H7 (cell line): ENCODE measurements at regions not wholly inside any gene's neighbourhood (a gene's known extent, or its start where the extent isn't known, plus 50 kb on each side); places are given as distances from the start of the nearest gene placed in this dataset.

Source experiments
- DNase-seq: peaks from one replicate; pipeline ENCODE4 v3.0.0; 2012
- H3K27me3 ChIP-seq: 2 replicates; pipeline ENCODE4 v1.6.0; 2011; ENCODE audit warnings: mild to moderate bottlenecking, low read length; ENCODE audit not compliant: control insufficient read depth, insufficient read depth
- H3K36me3 ChIP-seq: replicated peaks from 2 replicates; pipeline ENCODE4 v1.5.1; 2011; ENCODE audit warnings: low read length; ENCODE audit not compliant: control insufficient read depth, insufficient read depth
- H3K4me3 ChIP-seq: 2 replicates; pipeline ENCODE4 v1.5.1; 2011; ENCODE audit warnings: low read depth, mild to moderate bottlenecking, control low read depth, low read length, moderate library complexity; ENCODE audit not compliant: insufficient read depth

DNA sequence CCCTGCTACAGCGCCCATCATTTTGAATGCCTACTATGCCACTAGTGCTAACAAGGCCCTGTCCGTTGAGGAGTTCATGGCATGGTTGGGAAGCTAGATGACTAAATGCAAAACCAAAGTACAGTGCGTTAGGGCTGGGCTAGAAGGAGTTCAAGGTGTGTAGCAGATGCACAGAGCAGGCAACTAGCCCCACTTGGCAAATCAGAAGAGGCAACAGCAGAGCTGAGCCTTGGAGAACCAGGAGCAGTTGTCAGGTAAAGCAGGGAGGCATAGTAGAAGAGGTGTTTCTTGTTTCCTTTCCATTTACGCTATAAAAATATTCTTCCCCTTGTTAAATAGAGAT, 146.6 kb upstream of the CPEB2 start:
- DNase-seq, result no peak
- no peaks in the 10 kb centered on the region for H3K36me3 ChIP-seq
- H3K4me3 ChIP-seq, result no peak overlapping the region
- 0 out of 2 replicates have a peak, but pooled peaks cover 1% of the 10 kb centered on the region for H3K27me3 ChIP-seq

DNA sequence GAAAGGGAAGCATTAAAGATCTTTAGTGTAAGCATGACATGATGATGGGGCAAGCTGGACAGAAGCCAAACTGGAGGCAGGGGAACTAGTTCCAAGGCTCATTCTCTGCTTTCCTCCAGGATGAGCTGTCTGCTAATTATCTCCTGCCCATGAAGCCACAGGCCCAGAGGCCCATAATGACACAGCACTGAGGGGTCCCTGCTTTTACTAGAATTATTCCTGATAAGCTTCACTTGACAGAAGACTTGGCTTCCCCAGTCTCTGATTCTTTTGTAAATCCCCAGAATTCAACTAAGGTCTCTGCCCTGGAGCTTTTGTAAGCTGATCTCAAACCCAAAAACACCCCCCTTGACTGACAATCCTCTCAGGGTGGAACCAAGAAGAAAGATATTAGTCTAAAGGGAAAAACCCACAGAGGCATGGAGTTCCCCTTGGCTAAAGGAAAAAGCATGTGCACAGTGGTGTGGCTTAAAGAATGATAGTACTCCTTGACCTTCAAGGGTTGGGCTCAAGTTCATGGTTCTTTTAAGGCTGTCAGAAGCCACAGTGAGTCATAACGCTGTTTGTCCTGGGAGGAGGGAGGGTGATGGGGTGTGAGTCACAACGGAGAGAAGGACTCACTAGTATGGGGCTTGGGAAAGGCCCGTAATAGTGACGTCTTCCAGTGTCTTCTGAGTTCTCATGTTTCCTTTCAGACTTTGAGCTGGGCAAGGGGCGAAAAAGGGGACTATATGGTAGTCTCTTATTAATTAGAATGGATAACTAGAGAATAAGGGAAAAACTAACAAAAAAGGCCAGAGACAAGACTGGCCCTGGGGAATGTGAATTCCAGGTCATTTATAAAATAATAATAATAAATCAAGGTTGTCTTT, 146.0 kb upstream of the CPEB2 start:
- DNase-seq, result no peak
- Histone ChIP-seq H3K36me3 (no peaks in the 10 kb centered on the region), H3K27me3 (peaks cover 1% of the 10 kb centered on the region; the same call in 1 of the 2 replicates), H3K4me3 (no peak overlapping the region)

DNA sequence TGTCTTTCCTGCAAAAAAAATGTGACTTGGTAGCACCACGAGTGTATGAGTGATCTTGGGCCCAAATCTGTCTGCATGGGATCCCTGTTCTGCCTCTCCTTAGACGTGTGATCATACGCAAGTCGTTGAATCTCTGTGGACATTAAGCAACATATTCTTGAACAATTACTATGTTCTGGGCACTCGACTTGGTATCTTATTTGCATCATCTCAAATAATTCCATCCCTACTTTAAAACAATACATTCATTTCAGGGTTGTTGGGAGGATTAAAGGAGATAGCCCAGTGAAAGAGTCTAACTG, 145.4 kb upstream of the CPEB2 start:
- H3K4me3 ChIP-seq, result no peak overlapping the region
- H3K27me3 ChIP-seq, result peaks cover 1% of the 10 kb centered on the region; the same call in 1 of the 2 replicates
- no peaks in the 10 kb centered on the region for H3K36me3 ChIP-seq
- no peak for DNase-seq

DNA sequence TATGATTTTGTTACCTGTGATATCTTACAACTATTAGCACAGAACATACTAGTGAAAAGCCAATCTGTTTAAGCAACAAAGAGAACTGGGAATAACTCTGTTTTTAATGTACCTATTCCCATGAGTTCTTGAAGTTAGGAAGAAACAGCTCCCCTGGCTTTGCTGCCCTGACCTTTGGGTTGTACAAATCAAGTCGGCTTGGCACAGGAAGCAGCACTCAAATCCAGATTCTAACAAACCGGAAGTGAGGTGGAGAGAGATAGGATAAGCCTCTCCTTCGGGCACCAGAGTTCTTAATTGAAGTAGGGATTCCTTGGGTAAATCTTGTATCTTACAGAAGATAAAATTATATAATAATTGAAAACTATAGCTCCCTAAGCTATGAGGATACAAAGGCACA, 144.8 kb upstream of the CPEB2 start:
- Histone ChIP-seq H3K4me3 (no peak overlapping the region), H3K36me3 (no peaks in the 10 kb centered on the region), H3K27me3 (peaks cover 1% of the 10 kb centered on the region; the same call in 1 of the 2 replicates)
- DNase-seq, result no peak

DNA sequence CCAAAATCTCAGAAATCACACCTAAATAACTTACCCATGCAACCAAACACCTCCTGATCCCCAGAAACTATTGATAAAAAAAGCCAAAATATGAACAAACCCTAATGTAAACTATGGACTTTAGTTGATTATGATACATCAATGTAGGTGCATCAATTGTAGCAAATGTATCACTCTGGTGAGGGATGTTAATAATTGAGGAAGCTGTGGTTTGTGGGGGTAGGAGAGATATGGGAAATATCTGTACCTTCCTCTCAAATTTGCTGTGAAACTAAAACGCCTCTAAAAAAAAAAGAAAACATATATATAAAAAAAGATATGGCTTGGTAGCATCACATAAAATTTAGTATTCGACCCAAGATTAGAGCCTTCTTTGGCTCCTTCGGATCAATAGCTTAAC, 144.3 kb upstream of the CPEB2 start:
- Histone ChIP-seq H3K36me3 (no peaks in the 10 kb centered on the region), H3K4me3 (no peak overlapping the region), H3K27me3 (peaks cover 1% of the 10 kb centered on the region; the same call in 1 of the 2 replicates)
- DNase-seq, result no peak

GRCh38 chr4:14862891-14863290, 139.4 kb upstream of the CPEB2 start:
- H3K4me3 ChIP-seq, result no peak overlapping the region
- H3K27me3 ChIP-seq, result peaks cover 1% of the 10 kb centered on the region; the same call in 1 of the 2 replicates
- no peaks in the 10 kb centered on the region for H3K36me3 ChIP-seq
- DNase-seq, result peak; percentile 38

DNA sequence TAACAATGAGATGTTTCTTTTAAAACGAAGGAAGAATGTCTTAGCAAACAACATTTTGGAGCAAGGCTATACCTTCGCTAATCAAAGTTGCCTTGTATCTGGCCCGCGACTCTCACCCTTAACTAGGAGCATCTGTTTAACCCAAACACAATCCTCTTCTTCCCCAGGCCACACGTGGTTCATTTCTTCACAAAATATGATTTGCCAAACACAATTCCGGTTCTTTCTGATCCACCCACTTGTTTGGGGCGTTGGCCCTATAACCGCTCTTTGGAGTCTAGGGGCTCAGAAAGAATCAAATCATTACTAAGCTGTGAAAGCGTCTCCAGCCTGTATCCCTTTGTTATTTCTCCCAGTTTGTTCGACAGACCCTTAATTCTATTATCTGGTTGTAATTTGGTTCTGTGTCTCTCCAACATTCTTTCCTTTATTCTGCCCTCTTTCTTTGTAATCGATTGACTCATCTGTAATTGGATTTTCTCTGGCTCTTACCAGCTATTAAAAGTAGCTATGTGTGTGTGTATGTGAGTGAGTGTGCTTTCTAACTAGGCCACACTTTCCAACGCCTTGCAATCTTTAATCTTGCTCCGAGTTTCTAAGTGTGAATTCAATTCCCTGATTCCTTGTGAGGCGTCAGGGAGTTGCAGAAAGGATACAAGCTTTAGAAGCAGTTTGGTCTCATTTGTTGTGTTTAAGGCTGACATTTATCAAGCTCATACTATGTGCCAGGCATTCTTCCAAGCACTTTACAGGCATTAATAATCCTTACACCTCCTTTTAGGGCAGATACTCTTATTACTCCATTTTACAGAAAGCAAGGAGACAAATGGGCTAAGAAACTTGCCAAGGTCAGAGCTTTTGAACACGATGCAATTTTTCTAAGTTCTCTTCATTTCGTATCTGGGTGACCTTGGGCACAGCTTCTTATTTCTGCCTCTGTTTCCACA, 138.6 kb upstream of the CPEB2 start:
- Histone ChIP-seq H3K36me3 (no peaks in the 10 kb centered on the region), H3K4me3 (no peak overlapping the region), H3K27me3 (peaks cover 1% of the 10 kb centered on the region; the same call in 1 of the 2 replicates)
- no peak for DNase-seq

DNA sequence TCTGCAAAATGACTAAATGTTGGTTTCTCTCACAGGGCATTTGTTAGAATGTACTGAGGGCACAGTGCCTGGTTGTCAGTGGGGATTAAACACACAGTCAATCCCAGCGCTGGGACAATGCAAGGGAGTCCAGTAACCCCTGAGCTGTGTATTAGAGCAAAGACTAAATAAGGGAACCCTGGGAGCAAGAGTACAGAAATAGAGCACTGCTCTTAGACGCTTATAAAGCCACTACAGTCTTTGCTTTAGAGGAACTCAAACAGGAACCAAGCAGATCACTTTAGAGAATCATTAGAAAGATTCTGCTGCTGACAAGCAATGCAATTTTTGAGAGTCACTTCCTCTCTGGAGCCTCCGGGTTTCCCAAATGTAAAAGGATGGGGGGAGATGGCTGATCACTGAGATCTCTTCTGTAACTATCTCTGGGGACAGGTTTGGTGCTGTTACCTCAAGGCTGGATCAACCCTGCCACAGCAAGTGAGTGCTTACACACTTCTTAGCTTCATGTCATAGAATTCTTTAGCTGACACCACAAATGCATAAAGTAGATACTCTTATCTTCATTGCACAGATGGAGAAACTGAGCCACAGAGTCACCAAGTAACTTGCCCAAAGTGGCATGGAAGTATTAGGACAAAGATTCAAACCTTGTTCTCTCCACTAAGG, 137.8 kb upstream of the CPEB2 start:
- Histone ChIP-seq H3K36me3 (no peaks in the 10 kb centered on the region), H3K27me3 (peaks cover 1% of the 10 kb centered on the region; the same call in 1 of the 2 replicates), H3K4me3 (no peak overlapping the region)
- DNase-seq, result no peak

DNA sequence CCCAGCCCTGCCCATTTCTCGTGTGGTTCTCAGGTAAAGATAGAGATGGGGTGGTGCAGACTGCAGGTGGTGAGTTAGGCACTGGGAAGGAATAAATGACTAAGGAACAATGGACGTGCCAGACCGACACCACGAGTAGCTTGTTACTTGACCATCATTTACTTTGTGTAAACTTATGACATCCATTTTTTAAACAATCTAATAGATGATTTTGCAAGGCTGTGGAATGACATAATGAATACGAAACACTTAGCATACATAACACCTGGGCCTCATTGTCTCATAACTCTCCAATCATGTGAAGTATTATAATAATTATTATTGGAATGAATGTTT, 137.3 kb upstream of the CPEB2 start:
- Histone ChIP-seq H3K36me3 (no peaks in the 10 kb centered on the region), H3K27me3 (peaks cover 1% of the 10 kb centered on the region; the same call in 1 of the 2 replicates), H3K4me3 (no peak overlapping the region)
- DNase-seq, result no peak

GRCh38 chr4:14865804-14866203, 136.5 kb upstream of the CPEB2 start:
- Histone ChIP-seq H3K36me3 (no peaks in the 10 kb centered on the region), H3K4me3 (no peak overlapping the region), H3K27me3 (no peaks in the 10 kb centered on the region; the same call in 1 of the 2 replicates)
- no peak for DNase-seq

- H3K27me3 ChIP-seq, result no peaks in the 10 kb centered on the region
- H3K4me3 ChIP-seq, result no peak overlapping the region
- no peaks in the 10 kb centered on the region for H3K36me3 ChIP-seq
- DNase-seq, result no peak
Observed at GRCh38 chr4:14867847-14868246, 134.4 kb upstream of the CPEB2 start.

DNA sequence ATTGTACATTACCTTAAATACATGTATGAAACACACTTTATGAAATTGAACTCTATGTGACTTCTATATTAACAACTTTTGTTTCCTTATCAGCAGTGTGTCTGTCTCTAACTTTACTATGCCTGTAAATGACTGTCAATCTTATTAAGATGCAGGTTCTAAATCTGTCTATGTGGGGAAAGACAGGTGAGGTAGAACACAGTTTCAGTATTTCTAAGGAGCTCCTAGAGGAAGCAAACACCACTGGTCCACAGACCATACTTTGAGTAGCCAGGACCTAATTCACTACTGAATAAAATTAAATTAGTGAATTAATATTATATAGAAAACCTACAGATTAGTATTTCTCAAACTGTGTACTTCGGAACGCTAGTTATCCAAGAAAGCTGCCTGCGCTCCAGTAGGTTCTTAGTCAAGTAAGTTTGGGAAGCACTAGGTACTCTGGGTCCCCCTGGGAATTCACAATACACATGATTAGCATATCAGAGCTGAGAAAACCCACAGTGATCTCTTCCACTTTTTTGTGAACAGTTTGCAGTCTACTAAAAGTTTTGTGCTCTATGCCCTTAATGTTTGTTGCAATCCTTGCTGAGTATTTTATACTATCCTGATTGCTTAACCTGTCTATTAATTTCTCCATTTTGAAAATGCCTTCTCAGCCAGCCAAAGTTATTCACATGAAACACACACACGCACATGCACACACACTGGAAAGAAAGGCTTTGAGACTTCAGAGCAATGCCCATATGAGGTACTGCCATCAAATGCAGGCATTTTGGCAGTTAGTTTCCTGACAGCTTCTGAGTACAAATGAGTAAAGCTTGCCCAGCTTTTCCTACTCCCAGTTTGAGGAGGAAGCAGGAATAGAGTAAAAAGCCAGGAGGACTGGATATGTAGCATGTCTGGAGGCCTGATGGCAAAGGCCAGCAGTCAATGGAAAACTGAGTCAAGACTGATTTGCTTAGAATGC, 133.6 kb upstream of the CPEB2 start:
- DNase-seq, result no peak

DNA sequence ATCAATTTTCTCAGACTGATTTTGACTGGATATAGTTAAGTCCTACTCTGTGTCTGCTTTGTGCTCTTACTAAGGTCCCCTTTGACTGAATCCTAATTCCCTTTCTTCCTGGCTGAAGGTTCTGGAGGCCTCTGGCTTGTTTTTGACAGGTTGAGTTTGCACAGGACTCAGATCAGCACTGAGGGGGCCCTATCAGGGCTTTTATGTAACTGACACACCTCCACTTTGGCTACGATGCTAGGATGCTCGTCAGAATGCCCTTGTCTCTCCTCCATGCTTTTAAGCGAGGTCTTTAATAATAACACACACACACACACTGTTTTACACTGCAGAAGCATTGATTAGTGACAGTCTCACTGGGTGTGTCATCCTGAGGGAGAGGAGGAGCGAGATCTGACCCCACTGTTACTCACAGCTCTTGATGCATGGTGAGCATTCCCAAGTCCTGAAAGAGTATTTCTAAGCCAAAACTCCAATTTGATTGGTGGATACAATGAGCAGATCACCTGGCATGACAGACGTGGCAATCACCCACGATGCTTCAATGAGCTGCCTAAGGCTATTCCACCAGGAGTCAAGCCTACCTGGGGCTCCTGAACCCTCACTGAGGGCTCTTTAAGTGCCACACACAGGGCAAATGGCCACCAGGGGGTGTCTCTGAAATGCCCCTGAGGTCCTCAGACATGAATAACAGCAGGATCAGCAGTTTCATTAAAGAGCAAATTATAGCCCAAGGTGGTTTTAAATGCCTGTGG, 130.4 kb upstream of the CPEB2 start:
- Histone ChIP-seq H3K4me3 (no peak overlapping the region), H3K36me3 (no peaks in the 10 kb centered on the region), H3K27me3 (no peaks in the 10 kb centered on the region)
- peak; percentile 38 for DNase-seq

More for the DNA sequence above, 133.6 kb upstream of the CPEB2 start:
- no peak overlapping the region for H3K4me3 ChIP-seq
- no peaks in the 10 kb centered on the region for H3K36me3 ChIP-seq
- no peaks in the 10 kb centered on the region for H3K27me3 ChIP-seq
